HCT116 (cell line): ENCODE measurements at regions not wholly inside any gene's neighbourhood (a gene's known extent, or its start where the extent isn't known, plus 50 kb on each side); places are given as distances from the start of the nearest gene placed in this dataset.

Experiments
- ATAC-seq: fragments of 200-7000 bp; cut with Tn5 transposase; 2 replicates; pipeline ENCODE4 v1.9.1; 2020; ENCODE audit warnings: mild to moderate bottlenecking, moderate library complexity
- BruUV-seq: library from RNA; stranded (reverse); fragments of 400-500 nt; replicated peaks from 2 replicates; lab custom pipeline; 2021; lab: Mats Ljungman, UMichigan
- CTCF ChIA-PET: fragments of 300-600 bp; sonication (Branson Sonifier 250); formaldehyde crosslinking; loops from one replicate; lab custom pipeline; 2021; ENCODE audit warnings: antibody characterized with exemption; lab: Charles Lee
- POLR2A ChIA-PET: fragments of 300-600, 350-600 bp; sonication (Branson Sonifier 250); formaldehyde crosslinking; loops from one replicate; lab custom pipeline; 2021; ENCODE audit warnings: antibody characterized with exemption; lab: Charles Lee
- RAD21 ChIA-PET, 2 experiments: fragments of 300-600 bp; sonication (Branson Sonifier 250); formaldehyde crosslinking; loops; one replicate each; lab custom pipeline; 2023; ENCODE audit warnings: low total read pairs in 2 of 2; ENCODE audit not compliant: uncharacterized antibody in 2 of 2, unreplicated experiment in 2 of 2, low non-redundant PET in 1 of 2; lab: Charles Lee
- DNase-seq: peaks from one replicate; pipeline ENCODE4 v3.0.0-alpha.2; 2010; ENCODE audit warnings: low read depth, low spot score
- H2AFZ ChIP-seq: fragments of 200-600 bp; shearing (Covaris generic), sonication (generic); 2 replicates; pipeline ENCODE4 v1.6.1; 2017; ENCODE audit warnings: low read depth, mixed run types, mixed read lengths, antibody characterized with exemption, low read length; ENCODE audit not compliant: poor library complexity, severe bottlenecking
- H3K27ac ChIP-seq: 2 replicates; pipeline ENCODE4 v1.5.1; 2012; ENCODE audit warnings: low read depth, low read length
- H3K27me3 ChIP-seq: fragments of 200-600 bp; sonication (generic); 2 replicates; pipeline ENCODE4 v1.6.1; 2016; ENCODE audit warnings: mixed run types, low read length, mixed read lengths; ENCODE audit not compliant: insufficient read depth
- H3K36me3 ChIP-seq, 2 experiments: fragments of 200-500 bp in 1 of 2; fragments of 200-600 bp in 1 of 2; sonication (Bioruptor generic) in 1 of 2; sonication (generic) in 1 of 2; 2 replicates each; pipeline versions ENCODE4 v1.5.1 to v1.6.1; 2014 to 2016; ENCODE audit warnings: low read length in 2 of 2, inconsistent platforms in 1 of 2, mixed read lengths in 1 of 2, mixed run types in 1 of 2; ENCODE audit not compliant: insufficient read depth in 2 of 2, control insufficient read depth in 1 of 2
- H3K4me1 ChIP-seq, 2 experiments: fragments of 200-600 bp in 1 of 2; sonication (generic) in 1 of 2; 2 replicates each; pipeline versions ENCODE4 v1.5.1 to v1.6.1; 2012 to 2017; ENCODE audit warnings: low read length in 2 of 2, inconsistent platforms in 1 of 2, mild to moderate bottlenecking in 1 of 2, mixed read lengths in 1 of 2, mixed run types in 1 of 2, moderate library complexity in 1 of 2; ENCODE audit not compliant: insufficient read depth in 2 of 2, control insufficient read depth in 1 of 2
- H3K4me2 ChIP-seq: fragments of 200-600 bp; sonication (generic); 2 replicates; pipeline ENCODE4 v1.6.1; 2017; ENCODE audit warnings: mixed run types, low read length, mixed read lengths
- H3K4me3 ChIP-seq, 2 experiments: fragments of 200-600 bp in 1 of 2; sonication (generic) in 1 of 2; replicated peaks in 1 of 2; 2 replicates each; pipeline ENCODE4 v1.5.1; 2011 to 2016; ENCODE audit warnings: low read length in 2 of 2, control low read depth in 1 of 2, low read depth in 1 of 2, mild to moderate bottlenecking in 1 of 2, mixed read lengths in 1 of 2, mixed run types in 1 of 2
- H3K79me2 ChIP-seq: fragments of 200-600 bp; sonication (generic); 2 replicates; pipeline ENCODE4 v1.6.1; 2017; ENCODE audit warnings: mild to moderate bottlenecking, mixed run types, low read length, moderate library complexity, mixed read lengths; ENCODE audit not compliant: insufficient read depth
- H3K9ac ChIP-seq: fragments of 200-600 bp; sonication (generic); 2 replicates; pipeline ENCODE4 v1.6.1; 2016; ENCODE audit warnings: low read length, mixed read lengths
- H3K9me2 ChIP-seq: fragments of 200-600 bp; sonication (generic), shearing (Covaris generic); 2 replicates; pipeline ENCODE4 v1.6.1; 2017; ENCODE audit warnings: mixed run types, mild to moderate bottlenecking, moderate library complexity; ENCODE audit not compliant: insufficient read depth
- H3K9me3 ChIP-seq, 2 experiments: fragments of 200-500 bp in 1 of 2; fragments of 200-600 bp in 1 of 2; sonication (Bioruptor generic) in 1 of 2; sonication (generic) in 1 of 2; 2 replicates each; pipeline ENCODE4 v1.6.1; 2014 to 2017; ENCODE audit warnings: low read length in 2 of 2, mixed read lengths in 2 of 2, inconsistent platforms in 1 of 2, low read depth in 1 of 2, mild to moderate bottlenecking in 1 of 2, mixed run types in 1 of 2, moderate library complexity in 1 of 2; ENCODE audit not compliant: control insufficient read depth in 1 of 2, insufficient read depth in 1 of 2
- H4K20me1 ChIP-seq: fragments of 200-600 bp; sonication (generic), shearing (Covaris generic); 2 replicates; pipeline ENCODE4 v1.6.1; 2017; ENCODE audit warnings: mixed run types, mild to moderate bottlenecking, moderate library complexity; ENCODE audit not compliant: insufficient read depth
- CBX3 ChIP-seq: IDR thresholded peaks from 2 replicates; pipeline ENCODE4 v1.6.1; 2012; ENCODE audit warnings: low read depth
- CEBPB ChIP-seq: IDR thresholded peaks from 2 replicates; pipeline ENCODE4 v1.6.1; 2012; ENCODE audit warnings: low read depth
- EGR1 ChIP-seq: IDR thresholded peaks from 2 replicates; pipeline ENCODE4 v1.6.1; 2012; ENCODE audit warnings: low read depth
- ELF1 ChIP-seq: IDR thresholded peaks from 2 replicates; pipeline ENCODE4 v1.6.1; 2012; ENCODE audit warnings: low read depth, borderline replicate concordance
- EZH2 ChIP-seq: fragments of 200-600 bp; sonication (generic); IDR thresholded peaks from 2 replicates; pipeline ENCODE4 v1.6.1; 2017; ENCODE audit warnings: antibody characterized with exemption, mixed run types
- JUND ChIP-seq: IDR thresholded peaks from 2 replicates; pipeline ENCODE4 v1.6.1; 2012
- MAX ChIP-seq: IDR thresholded peaks from 2 replicates; pipeline ENCODE4 v1.6.1; 2012
- POLR2A ChIP-seq: IDR thresholded peaks from 2 replicates; pipeline ENCODE4 v1.7.0; 2011; ENCODE audit warnings: borderline replicate concordance; ENCODE audit not compliant: insufficient read depth, insufficient read length; ENCODE audit errors: extremely low read depth
- POLR2AphosphoS5 ChIP-seq: IDR thresholded peaks from 2 replicates; pipeline ENCODE4 v1.6.1; 2011; ENCODE audit warnings: mild to moderate bottlenecking, low read depth, low read length, moderate library complexity
- RAD21 ChIP-seq: IDR thresholded peaks from 2 replicates; pipeline ENCODE4 v1.6.1; 2012; ENCODE audit warnings: low read depth, mild to moderate bottlenecking
- REST ChIP-seq: IDR thresholded peaks from 2 replicates; pipeline ENCODE4 v1.6.1; 2012; ENCODE audit warnings: low read depth
- SP1 ChIP-seq: IDR thresholded peaks from 2 replicates; pipeline ENCODE4 v1.6.1; 2012; ENCODE audit warnings: low read depth
- SRF ChIP-seq: IDR thresholded peaks from 2 replicates; pipeline ENCODE4 v1.6.1; 2012; ENCODE audit warnings: low read depth
- TCF7L2 ChIP-seq: IDR thresholded peaks from 2 replicates; pipeline ENCODE4 v1.7.0; 2011; ENCODE audit warnings: borderline replicate concordance, inconsistent platforms; ENCODE audit not compliant: insufficient read depth, insufficient read length; ENCODE audit errors: extremely low read depth
- YY1 ChIP-seq: IDR thresholded peaks from 2 replicates; pipeline ENCODE4 v1.6.1; 2011; ENCODE audit warnings: low read length, low read depth, moderate library complexity, mild to moderate bottlenecking; ENCODE audit not compliant: insufficient replicate concordance; ENCODE audit errors: extremely low read depth
- ZBTB33 ChIP-seq: IDR thresholded peaks from 2 replicates; pipeline ENCODE4 v1.6.1; 2011; ENCODE audit warnings: mild to moderate bottlenecking, low read length, moderate library complexity; ENCODE audit not compliant: insufficient replicate concordance; ENCODE audit errors: extremely low read depth
- ZFX ChIP-seq: fragments of 450-650 bp; IDR thresholded peaks from 2 replicates; pipeline ENCODE4 v1.6.1; 2017
- ZNF274 ChIP-seq: fragments of 200-500 bp; sonication (Bioruptor generic); IDR thresholded peaks from 2 replicates; pipeline ENCODE4 v1.6.1; 2014; ENCODE audit warnings: mild to moderate bottlenecking, low read depth, low read length, inconsistent platforms
- intact Hi-C: fragments of 100-400 bp; cut with micrococcal nuclease; formaldehyde crosslinking; loops from 2 replicates; pipeline ENCODE4 v1.10.0; 2022

GRCh38 chr17:72381597-72382397 lies 261.0 kb downstream of the SOX9 start:
- Histone ChIP-seq H3K4me2 (peak overlapping the region; percentile 58), H3K36me3 (no peaks in the 10 kb centered on the region), H3K9ac (peak overlapping the region; percentile 29), H3K9me3 (no peaks in the 10 kb centered on the region), H3K9me2 (no peaks in the 10 kb centered on the region), H3K27me3 (no peaks in the 10 kb centered on the region), H3K4me1 (peaks cover 55 to 60% of the 10 kb centered on the region in 2 experiments), H4K20me1 (no peaks in the 10 kb centered on the region), H3K79me2 (no peaks in the 10 kb centered on the region), H2AFZ (peak overlapping the region; percentile 42), H3K4me3 (peak overlapping the region; percentile 0 to 7), H3K27ac (peak overlapping the region; percentile 63)
- ATAC-seq: peak; percentile 84
- intact Hi-C loops: no loop called here
- TSS peak; percentile 29 for BruUV-seq
- RAD21 ChIA-PET: interaction anchor here (0.6 to 1.3 kb wide), 5 partner anchors 35 to 261 kb away, joined by 3 read pairs; partner anchors contain the start of gene SOX9 (in 1 of the 2)
- peak; percentile 80 for DNase-seq
- POLR2A ChIA-PET: interaction anchor here (0.8 to 3.5 kb wide), 9 partner anchors 9 to 261 kb away, joined by 3 to 21 read pairs (median 6); partner anchors contain the start of gene SOX9
- no peak for TF ChIP-seq CEBPB
- TF ChIP-seq MAX: peak; percentile 84
- TF ChIP-seq SP1: peak; percentile 57; the same call in 1 of the 2 replicates
- TF ChIP-seq POLR2A: no peak
- TF ChIP-seq YY1: peak; percentile 21
- no peak for TF ChIP-seq EGR1
- no peak for TF ChIP-seq ZFX
- TF ChIP-seq TCF7L2: peak; percentile 95
- no peak for TF ChIP-seq ZNF274
- TF ChIP-seq JUND: no peak
- no peak for TF ChIP-seq RAD21
- peak; percentile 56 for TF ChIP-seq POLR2AphosphoS5
- TF ChIP-seq ZBTB33: no peak
- peak; percentile 88 for TF ChIP-seq SRF
- TF ChIP-seq EZH2: no peak
- no peak for TF ChIP-seq REST
- TF ChIP-seq ELF1: no peak
- peak; percentile 78 for TF ChIP-seq CBX3
- CTCF ChIA-PET: no interaction called here
